ENCODE measurements at regions not wholly inside any gene's neighbourhood (a gene's known extent, or its start where the extent isn't known, plus 50 kb on each side); places are given as distances from the start of the nearest gene placed in this dataset.

GRCh38 chr4:146049802-146050201, 111.2 kb upstream of the ZNF827 start:
- no peak for TF ChIP-seq CTCF (IDR thresholded peaks at IDR 0.05; ENCODE audit: poor library complexity, severe bottlenecking)
- TF ChIP-seq POLR2AphosphoS5 (IDR thresholded peaks at IDR 0.05): no peak
- TF ChIP-seq EZH2 (IDR thresholded peaks at IDR 0.05; ENCODE audit: borderline replicate concordance, insufficient read depth, low read length, poor library complexity, severe bottlenecking): no peak
- TF ChIP-seq EP300 (conservative IDR thresholded peaks at IDR 0.05; ENCODE audit: poor library complexity, severe bottlenecking): no peak
- TF ChIP-seq MXI1 (conservative IDR thresholded peaks at IDR 0.05; ENCODE audit: poor library complexity, severe bottlenecking): no peak
